Panc1 (cell line): ENCODE measurements at regions not wholly inside any gene's neighbourhood (a gene's known extent, or its start where the extent isn't known, plus 50 kb on each side); places are given as distances from the start of the nearest gene placed in this dataset.

Experiments used
- CTCF ChIP-seq: fragments of 450-650 bp; IDR thresholded peaks from 2 replicates; pipeline ENCODE4 v1.5.1; 2017; ENCODE audit warnings: mild to moderate bottlenecking
- POLR2AphosphoS5 ChIP-seq: IDR thresholded peaks from 2 replicates; pipeline ENCODE4 v1.6.1; 2012; ENCODE audit warnings: mild to moderate bottlenecking, low read depth, low read length, moderate library complexity
- REST ChIP-seq, 2 experiments: IDR thresholded peaks; 2 replicates each; pipeline ENCODE4 v1.6.1; 2011 to 2012; ENCODE audit warnings: low read depth in 2 of 2, control low read depth in 1 of 2, low read length in 1 of 2, mild to moderate bottlenecking in 1 of 2, moderate library complexity in 1 of 2; ENCODE audit not compliant: insufficient read depth in 1 of 2
- TCF7L2 ChIP-seq: IDR thresholded peaks from 2 replicates; pipeline ENCODE4 v1.6.1; 2011; ENCODE audit warnings: mild to moderate bottlenecking, low read depth, low read length, inconsistent platforms

DNA sequence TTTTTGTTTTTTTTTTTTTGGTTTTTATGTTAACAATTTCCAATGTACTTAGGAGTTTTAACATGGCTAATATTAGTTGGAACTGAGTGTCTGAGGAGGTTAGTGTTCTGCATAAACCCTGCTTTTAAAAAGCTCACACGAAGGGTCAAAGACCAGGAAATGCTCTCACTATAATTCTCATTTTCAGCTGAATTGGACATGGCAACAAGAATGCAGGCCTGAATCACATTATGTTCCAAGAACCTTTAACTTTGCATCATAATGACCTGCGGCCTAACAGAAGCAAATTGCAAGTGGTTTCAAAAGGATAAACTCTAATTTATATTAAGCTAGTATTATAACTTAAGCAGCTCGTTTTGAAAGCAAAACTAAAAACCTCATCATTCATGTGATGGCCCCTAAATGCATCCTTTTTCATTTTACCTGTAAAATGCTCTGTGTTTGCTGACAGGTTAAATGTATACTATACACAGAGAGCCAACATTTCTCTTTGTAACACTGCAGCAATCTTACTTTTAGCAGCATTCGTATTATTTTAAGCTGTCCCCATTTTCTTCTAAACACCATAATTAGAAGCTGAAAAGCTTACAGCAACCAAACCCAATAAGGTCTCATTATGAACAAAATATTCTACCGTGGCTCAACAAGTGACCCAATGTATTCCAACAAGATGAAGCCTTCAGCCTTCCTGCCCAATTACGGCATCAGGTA is 242.8 kb upstream of the SP4 start:
- no peak for TF ChIP-seq CTCF
- TF ChIP-seq REST (IDR thresholded peaks at IDR 0.05; ENCODE audit: insufficient read depth in 1 of 2, low read depth in 2 of 2, low read length in 1 of 2) = no peak
- TF ChIP-seq POLR2AphosphoS5 = no peak
- no peak for TF ChIP-seq TCF7L2
